Activated T-helper 1 cell treated with anti-CD3 and anti-CD28 coated beads, Interleukin-2, amount 50 U/mL, for 16 hours (primary cell): ENCODE measurements at regions not wholly inside any gene's neighbourhood (a gene's known extent, or its start where the extent isn't known, plus 50 kb on each side); places are given as distances from the start of the nearest gene placed in this dataset.

Experiments
- DNase-seq, 2 donors: peaks; one replicate each; pipeline ENCODE4 v3.0.0-alpha.2; 2020; ENCODE audit warnings: low read depth in 1 of 2, low spot score in 1 of 2

DNA sequence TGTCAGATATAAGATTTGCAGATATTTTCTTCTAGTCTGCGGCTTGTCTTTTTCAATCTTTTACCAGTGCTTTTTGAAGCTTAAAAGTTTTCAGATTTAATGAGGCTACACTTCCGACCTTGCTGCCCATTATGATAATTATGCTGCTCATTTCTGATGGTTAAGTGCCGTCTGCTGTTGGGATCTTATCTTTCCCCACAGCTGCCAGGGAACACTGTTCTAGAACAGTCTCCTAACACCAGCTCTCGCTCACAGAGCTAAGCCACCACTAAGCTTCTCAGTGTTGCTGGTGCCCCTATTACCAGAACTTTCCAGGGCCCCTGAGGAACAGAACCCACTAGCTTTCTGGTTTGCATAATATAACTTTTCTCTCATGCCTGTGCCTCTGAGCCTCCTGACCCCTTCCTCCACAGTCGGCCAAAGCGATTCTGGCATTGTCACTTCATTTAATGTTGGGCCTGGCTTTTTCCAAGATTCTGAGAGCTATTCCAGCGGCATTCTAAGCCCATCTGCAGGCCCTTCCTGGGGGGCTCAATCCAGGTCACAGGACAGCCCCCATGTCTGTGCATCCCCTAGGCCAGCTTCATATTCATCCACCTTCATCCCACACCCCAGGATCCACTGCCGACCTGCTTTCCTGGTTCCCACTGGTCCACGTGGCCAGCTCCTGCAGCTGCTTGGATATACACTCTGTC lies 237.0 kb downstream of the PTPRU start:
- DNase-seq, result no peak

DNA sequence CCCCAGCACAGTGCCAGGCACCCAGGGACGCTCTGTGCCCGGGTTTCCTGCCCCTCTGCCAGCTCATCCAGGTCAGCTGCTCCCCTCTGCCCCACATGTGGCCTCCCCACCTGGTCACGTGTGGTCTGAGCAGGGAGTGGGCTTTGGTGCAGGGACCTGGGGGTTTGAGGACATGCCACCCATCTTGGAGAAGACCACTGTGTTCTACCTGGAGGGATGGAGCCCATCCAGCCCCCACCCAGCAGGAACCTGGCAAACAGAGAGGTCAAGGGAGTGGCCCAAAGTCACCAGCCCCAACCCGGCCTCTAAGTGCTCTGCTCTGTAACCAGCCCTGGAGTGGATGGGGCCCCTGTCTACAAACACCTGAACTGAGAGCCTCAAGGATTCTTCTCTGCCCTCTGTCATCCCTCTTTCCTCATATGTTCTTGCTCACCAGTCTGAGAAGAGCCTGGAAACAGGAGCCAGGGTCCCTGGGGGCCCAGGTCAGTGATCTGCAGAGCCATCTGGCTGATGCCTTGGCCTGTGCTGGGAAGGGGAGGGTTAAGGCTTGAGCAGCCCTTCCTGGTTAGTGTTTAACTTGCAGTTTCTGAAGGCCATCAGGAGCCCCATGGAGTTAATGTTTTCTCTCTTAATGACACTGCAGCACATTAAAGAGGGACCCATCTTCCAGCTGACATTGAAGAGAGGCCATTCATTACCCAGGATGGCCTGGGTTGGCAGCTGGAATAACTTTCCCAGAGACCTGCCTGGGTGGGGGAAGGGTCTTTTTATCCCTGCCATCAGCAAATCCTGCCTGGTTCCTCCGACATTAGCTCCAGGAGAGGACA lies 235.4 kb downstream of the PTPRU start:
- DNase-seq, result no peak

DNA sequence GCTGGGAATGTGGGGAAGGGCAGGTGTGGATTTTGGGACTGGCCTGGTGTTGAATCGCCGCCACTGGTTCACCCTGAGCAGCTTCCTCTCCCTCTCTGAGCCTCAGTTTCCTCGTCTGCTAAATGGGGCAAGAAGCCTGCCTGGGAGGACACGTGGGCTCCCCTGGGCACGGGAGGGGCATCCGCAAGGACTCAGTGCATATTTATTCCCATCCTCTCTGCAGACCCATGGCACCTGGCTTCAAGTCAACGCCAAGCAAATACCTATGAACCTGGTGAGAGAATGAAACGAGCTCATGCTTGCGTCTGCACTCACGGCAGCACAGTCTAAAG lies 234.4 kb downstream of the PTPRU start:
- no peak for DNase-seq

DNA sequence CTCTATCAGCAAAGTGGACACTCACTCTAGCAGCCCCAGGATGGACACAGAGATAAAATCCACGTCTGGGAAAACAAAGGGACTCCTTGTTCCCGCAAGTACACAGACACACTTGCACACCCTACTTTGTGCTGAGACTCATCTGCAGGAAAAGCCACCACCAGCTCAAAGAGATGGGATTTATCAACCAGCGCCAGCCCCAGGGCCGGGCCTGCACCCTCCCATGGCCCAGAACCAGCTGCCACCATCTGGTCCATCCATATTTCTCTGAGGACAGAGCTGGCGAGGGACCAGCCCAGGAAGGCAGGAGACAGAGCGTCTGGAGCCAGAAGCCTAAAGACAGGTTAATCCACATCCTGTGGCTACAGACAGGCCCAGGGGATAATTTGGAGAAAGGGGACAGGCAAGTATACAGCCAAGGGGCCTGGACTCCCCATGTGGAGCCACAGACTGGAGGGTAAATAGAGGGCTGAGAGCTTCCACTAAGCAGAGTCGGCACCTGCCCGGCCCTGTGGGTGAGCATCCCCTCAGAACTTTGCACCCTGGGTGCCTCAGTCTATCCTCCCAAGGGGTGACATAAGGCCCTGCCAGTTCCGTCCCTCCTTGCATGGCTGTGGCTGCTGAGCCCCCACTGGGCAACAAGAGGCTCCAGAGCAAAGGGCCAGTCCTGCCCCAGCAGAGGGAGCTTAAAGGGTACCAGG lies 233.9 kb downstream of the PTPRU start:
- no peak for DNase-seq

DNA sequence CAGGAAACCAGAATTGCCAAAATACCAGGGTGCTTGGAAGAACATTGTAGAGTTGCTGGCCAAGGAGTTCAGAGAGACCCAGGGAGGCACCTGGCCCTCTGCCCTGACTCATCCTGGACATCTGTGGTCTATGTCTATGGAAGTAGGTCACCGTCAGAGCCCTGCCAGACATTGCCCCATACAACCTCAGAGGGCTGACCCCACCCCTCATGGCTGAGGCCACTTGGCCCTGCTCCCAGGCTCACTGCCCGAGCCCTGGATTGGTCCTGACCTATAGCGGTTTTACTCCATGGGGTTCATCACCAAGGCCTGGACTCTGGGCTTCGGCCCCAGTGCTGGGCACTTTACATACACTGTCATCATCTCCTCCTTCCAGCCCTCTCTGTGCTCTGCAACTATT lies 233.1 kb downstream of the PTPRU start:
- no peak for DNase-seq

DNA sequence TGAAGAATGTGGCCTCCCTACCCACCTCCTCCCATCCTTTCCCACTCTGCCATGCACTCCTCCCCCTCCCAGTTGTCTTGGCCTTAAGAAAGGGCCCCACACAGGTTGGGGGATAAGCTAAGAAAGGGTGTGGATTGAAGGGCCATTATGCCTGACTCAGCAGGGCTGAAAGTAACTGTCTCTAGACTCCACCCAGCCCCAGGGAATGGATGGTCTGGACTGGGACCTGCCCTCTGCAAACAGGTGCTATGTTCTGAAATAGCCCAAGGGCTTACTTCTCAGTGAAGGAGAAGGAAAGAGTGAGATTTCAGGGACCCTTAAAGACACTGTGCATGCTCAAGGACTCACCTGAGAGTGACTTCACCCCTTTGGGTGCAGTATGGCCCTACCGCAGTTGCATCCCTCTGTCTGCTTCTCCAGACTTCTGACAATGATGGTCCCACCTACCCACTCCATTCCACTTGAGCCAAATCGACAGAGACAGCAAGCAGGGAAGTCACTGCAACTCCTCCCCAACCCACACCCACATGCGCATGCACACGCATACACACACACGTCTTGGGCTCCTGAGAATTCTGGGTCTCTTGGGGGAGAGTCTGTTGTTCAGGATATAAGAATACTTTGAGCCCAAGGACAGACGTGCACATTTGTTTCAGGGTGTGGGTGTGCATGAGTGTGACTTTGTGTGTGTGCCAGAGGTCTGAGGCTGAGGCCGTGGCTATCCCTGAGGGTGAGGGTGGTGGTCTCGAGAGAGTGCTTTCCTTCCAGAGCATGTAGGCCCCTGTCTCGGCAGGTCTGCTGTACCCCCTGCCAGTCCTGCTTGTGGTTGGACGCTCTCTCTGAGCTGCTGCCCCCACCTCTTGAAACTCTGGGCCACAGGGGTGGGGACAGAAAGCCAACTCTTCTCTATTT lies 231.9 kb downstream of the PTPRU start:
- no peak for DNase-seq

DNA sequence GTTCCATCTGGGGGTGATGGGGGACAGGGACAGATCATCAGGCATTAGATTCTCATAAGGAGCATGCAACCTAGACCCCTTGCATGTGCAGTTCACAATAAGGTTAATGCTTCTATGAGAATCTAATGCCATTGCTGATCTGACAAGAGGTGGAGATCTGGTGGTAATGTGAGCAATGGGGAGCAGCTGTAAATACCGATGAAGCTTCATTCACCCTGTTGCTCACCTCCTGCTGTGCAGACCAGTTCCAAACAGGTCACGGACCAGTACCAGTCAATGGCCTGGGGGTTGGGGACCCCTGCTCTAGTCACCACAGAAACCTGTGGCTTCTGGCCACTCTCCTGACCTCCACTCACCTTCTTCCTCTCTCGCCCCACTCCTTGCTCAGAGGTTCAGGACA lies 229.9 kb downstream of the PTPRU start:
- DNase-seq, result no peak

DNA sequence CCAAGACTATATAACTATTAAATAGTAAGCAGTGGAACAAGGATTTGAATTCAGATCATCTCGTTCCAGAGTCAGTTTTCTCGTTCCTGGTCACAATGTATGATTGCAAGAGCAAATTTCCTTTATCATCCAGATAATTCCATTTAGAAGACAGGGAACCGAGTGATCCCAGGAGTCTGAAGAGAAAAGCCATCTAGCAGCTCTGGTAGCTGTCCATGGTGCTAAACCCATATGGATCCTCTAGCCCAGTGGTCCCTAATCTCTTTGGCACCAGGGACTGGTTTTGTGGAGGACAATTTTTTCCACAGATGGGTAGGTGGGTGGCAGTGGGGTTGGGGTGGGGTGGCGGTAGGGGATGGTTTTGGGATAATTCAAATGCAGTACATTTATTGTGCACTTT lies 229.4 kb downstream of the PTPRU start:
- DNase-seq, result no peak

DNA sequence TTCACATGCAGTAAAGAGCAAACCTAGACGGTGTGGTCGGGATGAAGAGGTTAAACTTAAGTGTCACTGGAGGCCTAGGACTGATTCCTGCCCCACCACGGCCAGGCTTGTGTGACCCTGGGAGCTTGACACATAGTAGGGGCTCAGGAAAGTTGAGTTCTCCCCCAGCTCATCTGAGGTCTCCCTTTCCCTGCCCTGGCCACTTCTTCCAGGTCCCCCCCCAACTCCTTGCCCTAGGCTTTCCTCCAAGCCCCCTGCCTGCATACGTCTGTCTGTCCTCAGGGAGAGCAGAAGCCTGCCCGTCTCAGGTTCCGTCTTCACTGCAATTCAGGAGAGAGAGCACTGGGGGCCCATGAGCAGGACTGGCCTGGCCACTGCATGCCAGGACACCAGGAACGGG lies 225.8 kb downstream of the PTPRU start:
- no peak for DNase-seq

DNA sequence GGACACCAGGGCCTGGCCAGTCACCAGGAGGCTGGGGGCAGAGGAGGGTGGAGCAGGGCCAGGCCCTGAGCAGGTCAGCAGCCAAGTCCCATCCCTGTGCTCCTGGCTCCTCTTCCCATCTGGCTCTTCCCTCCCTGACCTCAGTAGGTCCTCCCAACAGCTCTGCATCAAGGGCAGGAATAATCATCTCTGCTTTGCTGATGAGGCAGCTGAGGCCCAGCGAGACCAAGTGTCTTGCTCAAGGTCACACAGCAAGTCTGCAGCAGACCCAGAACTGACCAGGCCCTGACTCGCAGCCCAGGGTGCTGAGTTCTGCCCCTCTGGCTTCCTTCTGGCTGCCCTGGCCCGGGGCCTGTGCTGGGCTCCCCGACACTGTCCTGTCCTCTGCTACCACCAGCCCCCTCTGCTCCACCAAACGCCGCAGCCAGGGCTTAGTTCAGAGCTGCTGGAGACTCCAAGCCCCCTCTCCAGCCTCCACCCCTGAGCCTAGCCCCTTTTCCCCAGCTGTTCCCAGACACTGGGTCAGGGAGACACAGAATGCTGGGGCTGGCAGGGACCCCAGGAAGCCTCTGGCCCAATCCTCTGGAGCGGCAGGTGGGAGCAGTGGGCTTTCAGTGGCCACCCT lies 224.9 kb downstream of the PTPRU start:
- DNase-seq, result no peak

DNA sequence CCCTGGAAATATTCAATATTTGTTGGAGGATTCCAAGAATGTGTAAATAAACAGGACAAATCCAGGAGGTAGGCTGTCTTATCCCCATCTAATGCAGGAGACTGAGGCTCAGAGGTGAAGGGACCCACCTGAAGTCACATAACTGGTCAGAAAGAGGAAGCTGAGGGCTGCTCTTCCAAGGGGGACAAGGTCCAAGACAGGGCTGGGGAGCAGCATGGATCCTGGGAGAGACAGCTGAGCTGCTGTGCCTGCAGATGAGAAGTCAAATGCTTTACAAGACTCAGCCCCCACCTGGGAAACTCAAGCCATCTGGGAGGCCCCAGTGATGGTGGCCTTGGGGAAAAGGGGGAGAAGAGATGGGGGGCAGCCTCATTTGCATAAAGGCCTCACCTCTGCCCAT lies 224.4 kb downstream of the PTPRU start:
- DNase-seq, result no peak

DNA sequence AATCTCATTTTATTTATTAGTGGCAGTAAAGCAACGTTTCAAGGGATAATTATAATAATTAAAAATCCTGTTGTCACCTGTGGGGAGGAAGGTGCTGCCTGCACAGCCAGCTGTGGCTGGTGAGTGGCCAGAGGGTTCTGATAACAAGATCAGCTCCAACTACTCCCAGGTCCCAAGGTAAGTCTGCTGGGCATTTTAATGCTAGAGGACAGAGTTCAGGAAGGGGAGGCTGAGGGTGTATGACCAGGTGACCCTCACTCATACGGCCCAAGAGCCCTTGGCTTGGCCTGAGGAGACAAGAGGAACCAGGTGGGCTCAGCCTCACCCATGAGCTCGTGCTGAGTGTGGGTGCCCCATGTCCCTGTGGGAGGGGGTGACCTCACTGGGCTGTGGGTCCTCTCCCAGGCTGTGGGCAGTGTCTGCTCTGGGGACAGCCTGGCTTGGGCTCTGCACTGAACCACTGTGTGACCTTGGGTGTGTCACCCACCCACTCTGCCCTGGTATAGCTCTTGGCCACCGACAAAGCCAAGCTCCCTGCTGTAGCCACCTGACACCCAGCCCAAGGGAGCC lies 223.8 kb downstream of the PTPRU start:
- DNase-seq, result no peak

DNA sequence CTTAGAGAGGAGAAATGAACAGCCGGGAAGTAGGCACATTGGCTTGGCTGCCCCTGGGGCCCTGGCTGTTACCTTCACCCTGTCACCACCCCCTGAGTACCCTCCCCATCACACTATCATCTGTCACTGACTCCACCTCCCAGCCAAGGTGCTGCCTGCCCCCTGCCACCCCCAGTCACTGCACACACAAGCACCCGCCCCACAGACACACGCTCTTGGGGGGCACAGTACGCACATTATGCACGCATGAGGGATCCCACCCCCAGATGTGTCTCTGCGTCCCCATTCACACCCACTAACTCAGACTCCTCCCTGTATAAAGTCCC lies 223.3 kb downstream of the PTPRU start:
- no peak for DNase-seq

DNA sequence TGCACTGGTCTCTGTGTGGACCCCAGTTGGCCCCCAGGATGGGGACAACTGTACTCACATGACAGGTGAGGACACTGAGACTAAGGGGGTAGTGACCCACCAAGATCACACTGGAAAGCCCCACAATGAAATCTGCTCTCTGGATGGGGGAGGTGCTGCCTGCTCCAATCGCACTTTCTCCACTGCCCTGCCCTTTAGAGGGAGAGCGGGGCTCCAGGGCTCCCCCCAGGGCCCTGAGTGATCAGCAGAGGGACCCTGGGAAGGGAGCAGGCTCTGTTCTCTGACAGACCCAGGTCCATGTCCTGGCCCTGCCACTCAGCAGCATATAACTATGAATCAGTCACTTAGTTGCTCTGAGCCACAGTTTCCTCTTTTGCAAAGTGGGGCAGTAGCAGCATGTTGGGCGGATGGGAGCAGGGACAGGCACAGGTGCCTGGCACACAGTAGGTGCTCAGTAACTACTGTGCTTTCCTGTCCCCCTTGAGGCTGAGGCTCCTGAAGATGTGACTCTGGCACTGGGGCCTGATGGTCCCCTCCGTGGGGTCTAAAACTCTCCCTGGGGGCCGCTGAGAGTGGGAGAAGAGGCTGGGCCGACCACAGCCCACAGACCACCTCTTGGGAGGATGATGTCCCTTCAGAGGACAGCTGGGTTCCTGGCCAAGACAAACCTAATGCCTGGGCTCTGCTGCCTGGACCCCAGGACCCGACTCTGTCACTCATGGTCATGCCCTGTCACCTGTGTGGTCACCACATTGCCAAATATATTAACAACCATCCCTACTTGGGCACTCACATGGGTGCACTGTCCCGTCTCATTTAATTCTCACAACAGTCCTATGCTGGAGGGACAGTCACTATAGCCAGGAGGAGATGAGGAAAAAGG lies 222.7 kb downstream of the PTPRU start:
- no peak for DNase-seq

DNA sequence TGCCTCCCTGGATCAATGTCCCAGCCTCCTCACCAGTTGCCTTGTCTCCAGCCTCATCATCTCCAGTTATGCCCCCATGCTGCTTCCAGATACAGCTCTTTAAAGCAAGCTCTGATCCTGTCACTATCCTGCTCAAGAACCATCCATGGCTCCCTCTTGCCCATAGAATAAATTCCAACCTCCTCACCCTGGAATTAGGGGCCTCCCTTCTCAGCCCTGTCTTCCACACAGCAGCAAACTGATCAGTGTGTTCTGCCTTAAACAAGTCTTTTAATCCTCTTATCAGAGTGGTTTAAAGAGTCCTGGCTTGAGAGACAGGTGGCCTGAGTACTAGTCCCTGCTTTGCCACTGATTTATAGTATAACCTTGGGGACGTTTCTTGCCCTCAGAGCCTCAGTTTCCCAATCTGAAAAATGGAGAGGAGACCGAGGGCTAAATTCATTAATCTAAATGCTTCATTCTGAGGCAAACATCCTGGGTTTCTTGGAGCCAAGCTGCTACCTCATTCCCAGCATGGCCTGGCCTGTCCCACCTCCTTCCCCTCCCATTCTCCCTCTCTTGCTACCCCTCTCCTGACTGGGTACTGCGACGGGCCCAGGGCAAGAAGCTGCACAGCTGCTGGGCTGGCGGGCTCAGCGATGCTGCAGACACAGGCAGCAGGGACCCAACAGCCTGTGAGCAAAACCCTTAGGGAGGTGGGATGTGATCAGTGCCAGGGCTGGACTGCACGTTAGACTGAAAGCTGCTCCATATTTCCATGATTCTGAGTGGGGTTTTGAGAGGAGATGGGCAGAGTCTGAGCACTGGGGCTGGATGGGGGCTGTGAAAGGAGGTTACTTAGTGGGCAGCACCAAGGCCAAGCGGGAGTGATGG lies 221.4 kb downstream of the PTPRU start:
- DNase-seq, result no peak

DNA sequence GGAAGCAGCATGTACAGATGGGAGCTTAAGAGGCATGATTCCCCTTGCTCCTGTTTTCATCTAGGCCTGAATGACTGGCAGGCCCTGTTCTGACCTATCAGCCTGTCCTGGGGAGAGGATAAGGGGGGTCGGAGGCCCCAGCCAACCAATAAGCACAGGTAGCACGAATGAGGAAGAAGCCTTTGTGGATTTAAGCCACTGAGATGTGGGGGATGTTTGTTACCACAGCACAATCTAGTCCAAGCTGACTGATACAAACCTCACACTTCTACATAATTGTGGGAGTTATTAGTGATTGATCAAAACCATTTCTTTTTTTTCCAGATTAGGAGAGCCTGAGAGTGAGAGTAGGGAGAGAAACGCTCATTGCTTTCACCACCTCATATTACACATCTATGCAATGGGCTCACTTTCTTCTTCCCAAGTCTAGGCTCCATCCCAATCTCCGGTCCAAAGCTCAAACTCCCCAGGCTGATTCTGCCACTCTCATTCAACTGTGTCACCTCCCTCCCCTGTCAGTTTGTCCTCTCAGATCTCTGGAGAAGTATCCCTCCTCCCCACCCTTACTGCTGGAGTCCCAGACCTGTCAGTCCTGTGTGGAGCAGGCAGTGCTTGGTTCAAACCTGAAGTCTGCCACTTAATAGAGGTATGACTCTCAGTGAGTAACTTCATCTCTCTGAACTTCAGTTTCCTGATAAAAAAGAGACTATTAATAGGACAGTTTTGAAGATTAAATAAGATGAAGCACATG lies 220.5 kb downstream of the PTPRU start:
- DNase-seq, result no peak

DNA sequence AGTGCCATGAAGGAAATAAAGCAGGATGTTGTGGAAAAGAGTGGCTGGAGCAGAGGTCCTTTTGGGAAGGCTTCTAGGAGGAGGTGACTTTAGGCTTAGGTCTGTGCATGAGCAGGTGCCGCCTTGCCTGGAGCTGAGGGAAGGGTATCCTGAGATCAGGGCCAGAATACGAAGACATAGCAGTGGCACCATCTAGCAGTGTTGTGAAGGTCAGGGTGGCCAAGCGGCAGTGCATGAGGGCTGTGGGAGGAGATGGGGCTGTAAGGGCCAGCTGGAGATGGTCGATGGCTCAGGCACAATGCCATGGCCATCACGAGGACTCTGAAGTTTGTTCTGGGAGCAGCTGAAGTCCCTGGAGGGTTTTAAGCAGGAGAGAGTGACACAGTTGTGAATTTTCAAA lies 219.5 kb downstream of the PTPRU start:
- no peak for DNase-seq
